ENCODE measurements at regions not wholly inside any gene's neighbourhood (a gene's known extent, or its start where the extent isn't known, plus 50 kb on each side); places are given as distances from the start of the nearest gene placed in this dataset.
"Not testable (repeated sequence)": the region's sequence is repeated elsewhere in the genome, so short reads cannot be mapped to it uniquely, and the experiment has no call there.

GRCh38 chr4:75422998-75423397 is 91.2 kb downstream of the RCHY1 start:
- no peak for DNase-seq

DNA sequence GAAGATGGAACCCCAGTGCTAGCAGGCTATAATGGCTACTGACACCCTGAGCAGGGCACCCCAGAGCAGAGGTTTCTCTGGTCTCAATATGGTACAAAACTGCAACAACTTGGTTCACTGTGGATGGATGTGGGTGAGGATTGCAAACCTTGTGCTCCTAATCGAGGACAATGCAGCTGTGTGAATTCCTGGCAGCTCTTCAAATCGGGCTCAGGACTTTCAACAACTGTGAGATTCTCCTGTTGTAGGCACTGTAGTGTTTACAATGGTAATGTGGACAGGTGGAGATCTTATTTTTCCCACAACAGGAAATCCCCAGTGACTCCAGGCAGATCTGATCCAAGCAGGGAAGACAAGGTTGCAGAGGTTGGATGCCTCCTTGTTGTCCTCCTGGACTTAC is 101.5 kb downstream of the RCHY1 start:
- no peak for DNase-seq

DNA sequence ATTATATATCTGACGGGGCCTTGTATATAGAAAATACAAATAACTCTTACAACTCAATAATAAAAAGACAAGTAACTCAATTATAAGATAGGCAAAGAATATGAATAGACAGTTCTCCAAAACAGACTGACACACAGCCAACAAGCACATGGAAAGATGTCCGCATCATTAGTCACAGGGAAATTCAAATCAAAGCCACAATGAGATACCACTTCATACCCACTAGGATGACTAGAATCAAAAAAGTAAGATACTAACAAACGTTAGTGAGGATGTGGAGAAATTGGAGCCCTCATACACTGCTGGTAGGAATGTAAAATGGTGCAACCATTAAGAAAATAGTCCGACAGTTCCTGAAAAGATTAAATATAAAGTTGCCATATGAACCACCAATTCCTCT is 115.7 kb downstream of the RCHY1 start:
- no peak for DNase-seq

GRCh38 chr4:75391489-75392166 is 122.6 kb downstream of the RCHY1 start:
- DNase-seq = no peak

GRCh38 chr4:75386426-75386825 is 127.8 kb downstream of the RCHY1 start:
- DNase-seq = not testable (repeated sequence)

- no peak for DNase-seq
Measured at GRCh38 chr4:75385106-75385505, 129.1 kb downstream of the RCHY1 start.

GRCh38 chr4:75376543-75376942 is 137.7 kb downstream of the RCHY1 start:
- no peak for DNase-seq

DNA sequence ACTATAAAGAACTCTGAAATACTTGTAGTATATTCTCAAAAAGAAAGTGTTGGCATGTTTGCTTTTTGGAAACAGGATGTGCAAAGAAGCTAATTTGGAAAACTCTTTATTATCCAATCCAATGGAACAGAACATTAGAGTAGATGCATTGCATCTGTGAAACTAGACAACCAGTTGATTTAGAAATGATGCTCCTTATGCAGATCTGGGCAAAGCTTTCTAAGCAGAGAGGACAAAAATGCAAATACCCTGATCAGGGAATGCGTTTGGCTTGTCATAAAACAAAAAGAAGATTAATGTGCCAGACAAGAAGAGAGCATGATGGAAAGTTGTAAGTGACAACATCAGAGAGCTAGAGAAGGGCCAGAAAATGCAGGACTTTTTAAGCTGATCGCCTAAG is 142.3 kb downstream of the RCHY1 start:
- no peak for DNase-seq

- no peak for DNase-seq
Measured at GRCh38 chr4:75370576-75370975, 143.6 kb downstream of the RCHY1 start.

DNA sequence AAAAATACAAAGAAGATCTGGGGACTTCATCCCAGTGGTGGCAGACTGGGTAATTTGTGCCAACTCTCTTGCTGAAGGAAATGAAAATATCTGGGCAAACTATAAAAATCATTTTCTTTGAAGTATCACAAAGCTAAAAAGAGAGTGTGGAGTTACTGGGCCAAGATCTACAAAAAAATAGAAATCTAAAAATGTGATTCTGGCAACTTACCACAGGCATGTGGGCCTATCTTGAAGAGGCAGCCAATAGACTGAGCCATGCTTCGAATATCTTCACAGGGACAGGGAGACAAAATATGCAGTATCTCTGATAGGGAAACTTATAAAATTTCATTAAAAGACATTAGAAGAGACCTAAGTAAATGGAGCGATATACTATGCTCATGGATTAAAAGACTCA is 168.8 kb downstream of the RCHY1 start:
- peak; percentile 52 for DNase-seq

- DNase-seq = peak; percentile 74
Measured at GRCh38 chr4:75344915-75345314, 169.3 kb downstream of the RCHY1 start.

- DNase-seq = no peak
Measured at GRCh38 chr4:75343333-75343732, 170.9 kb downstream of the RCHY1 start.

DNA sequence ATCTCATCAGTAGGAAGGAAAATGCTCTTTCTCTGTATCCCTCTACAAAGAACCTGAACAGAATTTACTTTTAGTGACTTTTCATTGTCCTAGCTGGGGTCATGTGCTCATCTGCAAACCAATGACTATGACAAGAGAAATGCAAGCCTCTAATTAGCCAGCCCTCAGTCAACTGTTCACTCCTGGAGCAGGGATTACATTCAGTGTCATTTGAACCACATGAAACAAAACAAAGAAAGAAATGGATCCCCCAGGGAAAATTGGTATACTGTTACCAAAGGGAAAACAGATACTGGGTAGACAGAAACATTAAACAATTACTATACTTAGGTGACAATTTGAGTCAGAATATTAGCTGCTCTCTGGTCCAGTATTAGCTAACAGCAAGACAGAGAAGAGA is 173.6 kb downstream of the RCHY1 start:
- no peak for DNase-seq

GRCh38 chr4:75338352-75338880 is 175.8 kb downstream of the RCHY1 start:
- DNase-seq = peak; percentile 17

DNA sequence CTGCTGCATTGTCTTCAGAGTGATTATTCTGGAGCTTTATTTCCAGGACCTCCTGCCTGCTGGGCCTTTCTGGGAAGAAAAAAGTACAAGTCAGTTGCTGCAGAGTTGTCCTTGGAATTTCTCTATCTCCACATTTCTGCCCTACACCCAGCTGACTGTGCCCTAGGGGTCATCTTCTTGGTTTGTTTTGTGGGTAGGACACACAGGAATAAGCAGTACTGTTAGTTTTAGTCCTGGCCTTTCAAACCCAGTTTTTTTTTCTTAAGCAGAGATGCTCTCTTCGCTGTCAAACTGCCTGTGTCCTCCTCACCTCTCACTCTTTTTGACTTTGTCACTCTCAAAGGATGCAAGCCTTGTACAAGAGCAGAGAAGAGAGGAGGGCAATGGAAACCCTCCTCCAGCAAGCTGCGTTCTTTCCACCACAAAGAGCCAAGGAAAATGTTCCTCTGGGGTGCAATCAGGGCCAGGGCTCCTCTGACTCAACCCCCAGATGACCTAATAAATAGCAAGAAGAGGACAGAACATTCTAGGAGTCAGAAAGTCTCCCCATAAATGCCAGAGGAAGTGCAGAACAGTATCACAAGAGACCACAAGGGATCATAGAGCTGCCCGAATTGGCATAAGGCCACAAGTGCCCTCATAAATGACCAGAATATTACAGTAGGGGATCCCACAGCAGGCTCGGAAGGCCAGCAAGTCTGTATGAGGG is 186.2 kb downstream of the RCHY1 start:
- DNase-seq = no peak

- no peak for DNase-seq
Measured at GRCh38 chr4:75325318-75325979, 188.8 kb downstream of the RCHY1 start.

- peak; percentile 7 for DNase-seq
Measured at GRCh38 chr4:75321484-75321883, 192.7 kb downstream of the RCHY1 start.

DNA sequence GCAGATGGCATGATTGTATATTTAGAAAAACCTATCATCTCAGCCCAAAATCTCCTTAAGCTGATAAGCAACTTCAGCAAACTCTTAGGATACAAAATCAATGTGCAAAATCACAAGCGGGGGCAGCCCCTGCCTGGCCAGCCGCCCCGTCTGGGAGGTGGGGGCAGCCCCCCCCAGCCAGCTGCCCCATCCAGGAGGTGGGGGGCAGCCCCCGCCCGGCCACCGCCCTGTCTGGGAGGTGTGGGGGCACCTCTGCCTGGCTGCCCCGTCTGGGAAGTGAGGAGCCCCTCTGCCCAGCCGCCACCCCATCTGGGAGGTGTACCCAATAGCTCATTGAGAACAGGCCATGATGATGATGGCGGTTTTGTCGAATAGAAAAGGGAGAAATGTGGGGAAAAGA is 196.6 kb downstream of the RCHY1 start:
- DNase-seq = not testable (repeated sequence)

- no peak for DNase-seq
Measured at GRCh38 chr4:75308049-75308448, 206.2 kb downstream of the RCHY1 start.

GRCh38 chr4:75306506-75306905 is 207.7 kb downstream of the RCHY1 start:
- no peak for DNase-seq

- DNase-seq = no peak
Measured at GRCh38 chr4:75302648-75303047, 211.6 kb downstream of the RCHY1 start.

DNA sequence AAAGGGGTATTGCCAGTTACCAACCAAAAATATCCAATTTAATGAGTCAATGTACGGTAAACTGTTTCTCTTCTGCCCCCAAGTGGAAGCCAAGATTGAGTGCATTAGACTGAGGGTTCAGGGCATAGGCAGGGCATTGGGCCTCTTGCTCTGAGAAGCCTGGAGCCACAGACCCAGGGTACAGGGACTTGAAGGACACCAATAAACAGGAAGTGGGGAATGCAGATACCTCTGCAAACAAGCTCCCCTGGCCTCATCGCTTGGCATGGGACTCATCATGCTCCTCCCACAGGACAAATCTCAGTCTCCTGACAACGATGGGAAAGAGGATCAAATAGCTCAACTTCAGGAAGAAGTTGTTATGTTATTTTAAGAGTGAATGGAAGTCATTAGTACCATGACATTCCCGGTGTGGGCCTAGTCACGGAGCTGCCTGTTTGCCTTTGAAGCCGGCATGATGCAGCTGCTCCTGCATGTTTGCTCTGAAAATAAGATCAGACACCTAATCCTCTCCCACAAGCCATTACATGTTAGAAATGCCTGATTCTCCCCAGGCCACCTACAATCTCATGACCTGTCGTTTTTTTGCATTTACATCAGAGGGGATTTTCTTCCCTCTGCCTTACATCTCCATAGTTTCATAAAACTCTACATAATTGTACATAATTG is 224.2 kb downstream of the RCHY1 start:
- DNase-seq = peak; percentile 1

All from fibroblast of skin of right biceps (primary cell).